Coronary artery (tissue), 2 donors: ENCODE measurements at regions not wholly inside any gene's neighbourhood (a gene's known extent, or its start where the extent isn't known, plus 50 kb on each side); places are given as distances from the start of the nearest gene placed in this dataset.

Source experiments
- DNase-seq: peaks from one replicate; pipeline ENCODE4 v3.0.0-alpha.2; 2017; ENCODE audit warnings: low spot score
- H3K27ac ChIP-seq, 2 donors: fragments of 200-600 bp; sonication (generic); one replicate each; pipeline ENCODE4 v1.5.1; 2016 to 2019
- H3K4me3 ChIP-seq: fragments of 200-600 bp; sonication (generic); 2 replicates; pipeline ENCODE4 v1.5.1; 2016; ENCODE audit warnings: mild to moderate bottlenecking, moderate library complexity
- TF ChIP-seq, protein P1 (sequence below): fragments of 200-600 bp; sonication (generic); IDR thresholded peaks from one replicate; pipeline ENCODE4 v1.5.1; 2019; ENCODE audit warnings: antibody characterized with exemption

DNA sequence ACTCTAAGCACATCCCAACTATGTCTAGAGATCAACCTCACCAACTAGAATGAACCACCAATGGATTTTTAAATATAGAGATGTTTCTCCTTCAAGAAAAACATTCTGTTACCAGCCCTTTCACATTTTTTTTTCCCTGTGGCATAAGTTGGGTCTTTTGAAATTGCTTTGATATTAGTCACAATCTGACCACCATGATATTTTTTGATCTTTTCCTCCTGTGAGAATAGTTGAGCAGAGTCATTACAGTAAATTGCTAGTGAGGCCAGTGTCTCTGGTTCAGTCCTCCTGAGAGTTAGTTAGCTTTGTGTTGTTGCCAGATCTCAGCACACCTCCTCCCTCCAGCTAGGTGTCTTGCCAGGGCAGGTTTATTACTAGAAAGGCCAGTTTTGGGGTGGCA is 79.7 kb upstream of the MYLIP start:
- Histone ChIP-seq H3K27ac (no peak overlapping the region), H3K4me3 (no peak overlapping the region)
- TF ChIP-seq, protein P1, sequence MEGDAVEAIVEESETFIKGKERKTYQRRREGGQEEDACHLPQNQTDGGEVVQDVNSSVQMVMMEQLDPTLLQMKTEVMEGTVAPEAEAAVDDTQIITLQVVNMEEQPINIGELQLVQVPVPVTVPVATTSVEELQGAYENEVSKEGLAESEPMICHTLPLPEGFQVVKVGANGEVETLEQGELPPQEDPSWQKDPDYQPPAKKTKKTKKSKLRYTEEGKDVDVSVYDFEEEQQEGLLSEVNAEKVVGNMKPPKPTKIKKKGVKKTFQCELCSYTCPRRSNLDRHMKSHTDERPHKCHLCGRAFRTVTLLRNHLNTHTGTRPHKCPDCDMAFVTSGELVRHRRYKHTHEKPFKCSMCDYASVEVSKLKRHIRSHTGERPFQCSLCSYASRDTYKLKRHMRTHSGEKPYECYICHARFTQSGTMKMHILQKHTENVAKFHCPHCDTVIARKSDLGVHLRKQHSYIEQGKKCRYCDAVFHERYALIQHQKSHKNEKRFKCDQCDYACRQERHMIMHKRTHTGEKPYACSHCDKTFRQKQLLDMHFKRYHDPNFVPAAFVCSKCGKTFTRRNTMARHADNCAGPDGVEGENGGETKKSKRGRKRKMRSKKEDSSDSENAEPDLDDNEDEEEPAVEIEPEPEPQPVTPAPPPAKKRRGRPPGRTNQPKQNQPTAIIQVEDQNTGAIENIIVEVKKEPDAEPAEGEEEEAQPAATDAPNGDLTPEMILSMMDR, result no peak
- DNase-seq, result no peak

DNA sequence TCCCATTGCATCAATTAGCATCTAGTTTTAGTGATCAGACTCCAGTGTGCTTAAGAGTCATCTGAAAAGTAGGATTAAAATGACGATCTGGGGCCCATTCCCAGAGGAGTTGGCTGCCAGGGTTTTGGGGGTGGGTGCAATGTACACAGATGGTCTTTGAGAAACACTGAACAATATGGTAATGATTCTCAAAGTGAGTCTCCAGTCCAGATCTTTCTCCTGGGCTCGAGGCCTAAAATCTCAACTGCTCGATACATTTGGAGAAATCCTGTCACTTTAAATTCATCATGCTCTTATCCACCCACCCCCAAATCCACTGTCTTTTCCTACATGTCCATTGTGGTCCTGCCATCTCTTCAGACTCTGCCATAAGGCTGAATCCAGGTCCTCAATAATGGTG is 80.7 kb upstream of the MYLIP start:
- no peak for DNase-seq
- TF ChIP-seq, protein P1, result no peak
- no peak overlapping the region for H3K27ac ChIP-seq
- H3K4me3 ChIP-seq, result no peak overlapping the region

DNA sequence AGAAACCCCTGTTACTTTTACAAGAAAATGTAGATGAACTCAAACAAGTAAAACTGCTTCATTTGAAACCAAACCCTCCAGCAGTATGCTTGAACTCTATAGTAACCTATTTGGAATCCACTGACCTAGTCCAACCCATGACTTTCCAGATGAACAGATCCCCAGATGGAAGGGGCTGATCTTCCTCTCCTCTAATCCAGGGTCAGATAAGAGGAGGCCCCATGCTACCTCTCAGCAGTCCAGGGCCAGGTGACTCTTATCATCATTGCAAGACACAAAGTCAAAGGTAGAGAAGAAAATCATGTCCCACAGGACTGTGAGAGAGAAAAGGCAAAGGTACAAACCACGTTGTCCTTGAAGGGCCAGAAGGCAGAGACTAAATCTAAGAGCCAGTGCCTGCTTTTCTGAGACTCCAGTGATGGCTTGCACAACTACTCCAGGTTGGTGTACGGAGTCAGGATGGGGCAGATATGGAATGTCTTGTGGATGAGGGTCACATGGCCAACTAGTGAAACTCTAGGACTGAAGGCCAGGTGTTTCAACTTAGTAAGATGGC is 81.4 kb upstream of the MYLIP start:
- no peak for DNase-seq
- TF ChIP-seq, protein P1, result no peak
- no peak overlapping the region for H3K4me3 ChIP-seq

DNA sequence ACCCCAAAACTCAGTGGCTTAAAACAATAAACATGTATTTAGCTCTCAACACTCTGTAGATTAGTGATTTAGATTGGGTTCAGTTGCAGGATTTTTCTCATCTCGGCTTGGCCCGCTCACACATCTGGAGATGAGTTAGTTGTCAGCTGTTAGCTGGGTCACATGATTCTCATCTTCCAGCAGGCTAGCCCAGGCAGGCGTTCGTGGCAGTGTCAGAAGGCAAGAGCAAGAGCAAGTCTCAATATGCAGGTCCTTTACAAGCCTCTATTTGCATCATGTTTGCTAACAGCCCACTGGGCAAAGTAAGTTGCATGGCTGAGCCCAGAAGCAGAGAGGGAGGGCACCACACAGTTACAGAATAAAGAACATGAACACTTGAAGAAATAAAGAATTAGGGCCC is 83.6 kb upstream of the MYLIP start:
- TF ChIP-seq, protein P1, result no peak
- no peak for DNase-seq

More for the DNA sequence above, 81.4 kb upstream of the MYLIP start:
- H3K27ac ChIP-seq, result no peak overlapping the region

DNA sequence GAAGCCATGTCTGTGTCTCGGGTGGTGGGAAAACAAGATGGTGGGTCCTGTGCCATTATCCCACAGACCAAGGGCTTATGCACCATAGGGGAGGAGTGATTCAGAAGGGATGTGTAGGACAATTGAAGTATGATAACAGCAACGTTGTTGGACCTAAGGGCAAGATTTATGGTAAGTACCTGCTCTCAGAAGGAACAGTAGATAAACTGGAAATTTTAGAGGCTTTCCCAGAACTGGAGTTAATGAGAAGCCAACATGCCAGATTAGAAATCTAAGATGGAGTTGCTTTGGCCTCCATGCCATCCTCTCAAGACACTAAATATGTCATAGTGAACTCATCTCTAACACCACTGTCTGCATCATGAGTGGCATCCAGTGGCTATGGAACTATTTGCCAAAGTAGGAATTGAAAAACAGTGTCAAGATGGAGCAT is 84.7 kb upstream of the MYLIP start:
- no peak overlapping the region for H3K27ac ChIP-seq
- DNase-seq, result no peak
- no peak overlapping the region for H3K4me3 ChIP-seq
- TF ChIP-seq, protein P1, result no peak

More for the DNA sequence above, 83.6 kb upstream of the MYLIP start:
- H3K4me3 ChIP-seq, result no peak overlapping the region
- no peak overlapping the region for H3K27ac ChIP-seq

DNA sequence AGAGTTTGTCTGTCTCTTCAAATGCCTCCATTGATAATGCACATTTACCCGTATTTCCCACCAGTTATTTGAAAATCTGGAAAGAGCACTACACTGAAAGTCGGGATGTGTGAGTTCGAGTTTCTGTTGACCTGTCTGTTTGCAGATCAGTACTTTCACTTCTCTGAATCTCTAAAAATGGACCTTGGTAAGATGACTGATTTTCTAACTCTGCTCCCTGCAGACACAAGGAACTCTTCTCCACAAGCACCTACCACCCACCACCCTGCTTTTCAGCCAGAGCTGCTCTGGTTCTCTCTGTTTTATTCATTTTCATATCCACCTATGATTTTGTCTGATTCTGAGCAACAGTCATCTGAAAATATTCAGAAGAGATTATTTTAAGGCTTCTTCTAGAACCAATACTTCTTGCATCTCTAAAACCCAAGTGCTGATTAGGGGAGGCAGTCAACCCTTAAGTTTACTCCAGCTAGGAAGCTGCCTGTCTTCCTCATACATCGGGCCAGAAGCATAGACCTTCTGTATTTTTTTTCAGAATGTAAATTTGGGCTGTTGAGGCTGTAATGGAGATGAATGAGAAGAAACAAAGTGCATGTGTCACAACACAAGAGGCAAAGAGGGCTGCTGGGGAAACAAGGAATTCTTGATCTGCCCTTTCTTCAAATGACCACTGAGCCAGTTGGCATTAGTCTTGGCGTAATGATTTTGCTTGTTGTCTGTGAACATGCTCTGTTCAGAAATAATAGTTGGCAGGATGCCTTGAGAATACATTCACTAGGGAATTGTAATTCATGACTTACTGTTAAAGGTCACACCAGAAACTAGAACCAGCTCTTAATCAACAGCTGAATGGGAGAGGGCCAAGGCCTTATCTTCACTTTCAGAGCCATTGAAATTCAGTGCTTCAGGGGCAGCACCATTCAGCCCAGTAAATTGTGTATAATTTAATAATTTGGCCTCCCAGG is 85.4 kb upstream of the MYLIP start:
- no peak for DNase-seq
- no peak overlapping the region for H3K27ac ChIP-seq
- no peak overlapping the region for H3K4me3 ChIP-seq
- TF ChIP-seq, protein P1, result no peak
